Right atrium auricular region (tissue), 2 donors: ENCODE measurements at regions not wholly inside any gene's neighbourhood (a gene's known extent, or its start where the extent isn't known, plus 50 kb on each side); places are given as distances from the start of the nearest gene placed in this dataset.

Source experiments
- DNase-seq: peaks from one replicate; pipeline ENCODE4 v3.0.0-alpha.2; 2019; ENCODE audit warnings: low spot score
- H3K27ac ChIP-seq, 2 donors: fragments of 200-600 bp; sonication (generic); 1 replicate in 1 of 2; 2 replicates in 1 of 2; pipeline ENCODE4 v1.5.1; 2016 to 2019
- H3K27me3 ChIP-seq, 2 donors: fragments of 200-600 bp; sonication (generic); one replicate each; pipeline versions ENCODE4 v1.5.1 to v1.6.0; 2017 to 2019
- H3K36me3 ChIP-seq: fragments of 200-600 bp; sonication (generic); one replicate; pipeline ENCODE4 v1.5.1; 2016
- H3K4me1 ChIP-seq, 2 donors: fragments of 200-600 bp; sonication (generic); one replicate each; pipeline versions ENCODE4 v1.5.1 to v1.6.0; 2017 to 2019
- H3K4me3 ChIP-seq, 2 donors: fragments of 200-600 bp; sonication (generic); 1 replicate in 1 of 2; 2 replicates in 1 of 2; pipeline ENCODE4 v1.5.1; 2017 to 2019; ENCODE audit warnings: mild to moderate bottlenecking in 1 of 2, moderate library complexity in 1 of 2
- H3K9me3 ChIP-seq, 2 donors: fragments of 200-600 bp; sonication (generic); one replicate each; pipeline ENCODE4 v1.5.1; 2019
- CTCF ChIP-seq, 2 donors: fragments of 200-600 bp; sonication (generic); IDR thresholded peaks; one replicate each; pipeline ENCODE4 v1.5.1; 2019; ENCODE audit warnings: antibody characterized with exemption in 2 of 2

GRCh38 chr20:60096166-60096565 is 137.9 kb downstream of the CDH26 start:
- Histone ChIP-seq H3K9me3 (peaks cover 0 to 6% of the 10 kb centered on the region in 2 donors), H3K4me3 (no peak overlapping the region), H3K27me3 (no peaks in the 10 kb centered on the region), H3K4me1 (peaks cover 0 to 7% of the 10 kb centered on the region in 2 donors), H3K36me3 (no peaks in the 10 kb centered on the region), H3K27ac (no peak overlapping the region)
- DNase-seq: no peak
- no peak for TF ChIP-seq CTCF (IDR thresholded peaks at IDR 0.05)

GRCh38 chr20:60097285-60097684 is 139.1 kb downstream of the CDH26 start:
- DNase-seq: no peak
- no peak overlapping the region for H3K4me3 ChIP-seq
- peaks cover 0 to 7% of the 10 kb centered on the region in 2 donors for H3K4me1 ChIP-seq
- no peak for TF ChIP-seq CTCF (IDR thresholded peaks at IDR 0.05)
- H3K27me3 ChIP-seq: no peaks in the 10 kb centered on the region
- peaks cover 0 to 6% of the 10 kb centered on the region in 2 donors for H3K9me3 ChIP-seq
- H3K27ac ChIP-seq: no peak overlapping the region
- H3K36me3 ChIP-seq: no peaks in the 10 kb centered on the region

- TF ChIP-seq CTCF (IDR thresholded peaks at IDR 0.05): no peak
- H3K9me3 ChIP-seq: peaks cover 0 to 6% of the 10 kb centered on the region in 2 donors
- H3K36me3 ChIP-seq: no peaks in the 10 kb centered on the region
- no peaks in the 10 kb centered on the region for H3K4me1 ChIP-seq
- no peak for DNase-seq
- no peak overlapping the region for H3K4me3 ChIP-seq
- no peak overlapping the region for H3K27ac ChIP-seq
- no peaks in the 10 kb centered on the region for H3K27me3 ChIP-seq
Measured at GRCh38 chr20:60100780-60101179, 142.6 kb downstream of the CDH26 start.

- Histone ChIP-seq H3K36me3 (no peaks in the 10 kb centered on the region), H3K27ac (no peak overlapping the region), H3K9me3 (peaks cover 0 to 6% of the 10 kb centered on the region in 2 donors), H3K27me3 (no peaks in the 10 kb centered on the region), H3K4me1 (no peaks in the 10 kb centered on the region), H3K4me3 (no peak overlapping the region)
- DNase-seq: no peak
- no peak for TF ChIP-seq CTCF (IDR thresholded peaks at IDR 0.05)
Measured at GRCh38 chr20:60101201-60101890, 143.1 kb downstream of the CDH26 start.

- TF ChIP-seq CTCF (IDR thresholded peaks at IDR 0.05): no peak
- no peaks in the 10 kb centered on the region for H3K4me1 ChIP-seq
- DNase-seq: no peak
- H3K27ac ChIP-seq: no peak overlapping the region
- no peaks in the 10 kb centered on the region for H3K27me3 ChIP-seq
- H3K36me3 ChIP-seq: no peaks in the 10 kb centered on the region
- H3K4me3 ChIP-seq: no peak overlapping the region
- H3K9me3 ChIP-seq: peaks cover 0 to 6% of the 10 kb centered on the region in 2 donors
Measured at GRCh38 chr20:60101891-60102281, 143.7 kb downstream of the CDH26 start.
